Neural progenitor cell (in vitro differentiated cells): ENCODE measurements at regions not wholly inside any gene's neighbourhood (a gene's known extent, or its start where the extent isn't known, plus 50 kb on each side); places are given as distances from the start of the nearest gene placed in this dataset.

Source experiments
- DNase-seq: peaks from one replicate; pipeline ENCODE4 v3.0.0-alpha.2; 2016; ENCODE audit warnings: low spot score
- H2AFZ ChIP-seq: fragments of 200-600 bp; sonication (generic); replicated peaks from 2 replicates; pipeline ENCODE4 v1.6.1; 2016; ENCODE audit warnings: antibody characterized with exemption
- H3F3A ChIP-seq: fragments of 200-600 bp; sonication (generic); 2 replicates; pipeline ENCODE4 v1.6.1; 2016; ENCODE audit warnings: antibody characterized with exemption, low read depth
- H3K27ac ChIP-seq: fragments of 200-600 bp; sonication (generic); 2 replicates; pipeline ENCODE4 v1.5.1; 2016; ENCODE audit warnings: mild to moderate bottlenecking
- H3K27me3 ChIP-seq: fragments of 200-600 bp; sonication (generic); 2 replicates; pipeline ENCODE4 v1.6.1; 2016; ENCODE audit warnings: mild to moderate bottlenecking, moderate library complexity
- H3K36me3 ChIP-seq: fragments of 200-600 bp; sonication (generic); 2 replicates; pipeline ENCODE4 v1.5.1; 2016
- H3K4me1 ChIP-seq: fragments of 200-600 bp; sonication (generic); 2 replicates; pipeline ENCODE4 v1.6.1; 2016; ENCODE audit warnings: mixed run types
- H3K4me2 ChIP-seq: fragments of 200-600 bp; sonication (generic); 2 replicates; pipeline ENCODE4 v1.6.1; 2016
- H3K4me3 ChIP-seq: fragments of 200-600 bp; sonication (generic); 2 replicates; pipeline ENCODE4 v1.5.1; 2016
- H3K79me2 ChIP-seq: fragments of 200-600 bp; sonication (generic); 2 replicates; pipeline ENCODE4 v1.6.1; 2016; ENCODE audit warnings: low read depth
- H3K9ac ChIP-seq: fragments of 200-600 bp; sonication (generic); 2 replicates; pipeline ENCODE4 v1.6.1; 2016
- H3K9me3 ChIP-seq: fragments of 200-600 bp; sonication (generic); 2 replicates; pipeline ENCODE4 v1.5.1; 2016; ENCODE audit warnings: low read depth
- H4K20me1 ChIP-seq: fragments of 200-600 bp; sonication (generic); 2 replicates; pipeline ENCODE4 v1.6.1; 2016; ENCODE audit warnings: low read depth
- H3K27ac Mint-ChIP-seq: 3 replicates; pipeline ENCODE4 v1.8.0; 2021; ENCODE audit warnings: mixed read lengths
- H3K27me3 Mint-ChIP-seq: 2 replicates; pipeline ENCODE4 v1.8.0; 2022; ENCODE audit warnings: low read depth, mild to moderate bottlenecking, inconsistent platforms, moderate library complexity, mixed read lengths; ENCODE audit not compliant: insufficient read depth
- H3K36me3 Mint-ChIP-seq: 3 replicates; pipeline ENCODE4 v1.8.0; 2021; ENCODE audit warnings: mixed read lengths
- H3K4me1 Mint-ChIP-seq: 3 replicates; pipeline ENCODE4 v1.8.0; 2021; ENCODE audit warnings: mixed read lengths
- H3K4me3 Mint-ChIP-seq: 3 replicates; pipeline ENCODE4 v1.8.0; 2021; ENCODE audit warnings: mild to moderate bottlenecking, moderate library complexity, mixed read lengths
- H3K9me3 Mint-ChIP-seq: 3 replicates; pipeline ENCODE4 v1.8.0; 2020; ENCODE audit warnings: mixed read lengths
- CTCF ChIP-seq: fragments of 200-600 bp; sonication (generic); IDR thresholded peaks from 2 replicates; pipeline ENCODE4 v1.5.1; 2017; ENCODE audit warnings: antibody characterized with exemption, mild to moderate bottlenecking
- EZH2 ChIP-seq: fragments of 200-600 bp; sonication (generic); IDR thresholded peaks from 2 replicates; pipeline ENCODE4 v1.6.1; 2017; ENCODE audit warnings: antibody characterized with exemption, mild to moderate bottlenecking, moderate library complexity
- EZH2phosphoT487 ChIP-seq: fragments of 200-600 bp; sonication (generic); IDR thresholded peaks from 2 replicates; pipeline ENCODE4 v1.6.1; 2017; ENCODE audit warnings: antibody characterized with exemption

DNA sequence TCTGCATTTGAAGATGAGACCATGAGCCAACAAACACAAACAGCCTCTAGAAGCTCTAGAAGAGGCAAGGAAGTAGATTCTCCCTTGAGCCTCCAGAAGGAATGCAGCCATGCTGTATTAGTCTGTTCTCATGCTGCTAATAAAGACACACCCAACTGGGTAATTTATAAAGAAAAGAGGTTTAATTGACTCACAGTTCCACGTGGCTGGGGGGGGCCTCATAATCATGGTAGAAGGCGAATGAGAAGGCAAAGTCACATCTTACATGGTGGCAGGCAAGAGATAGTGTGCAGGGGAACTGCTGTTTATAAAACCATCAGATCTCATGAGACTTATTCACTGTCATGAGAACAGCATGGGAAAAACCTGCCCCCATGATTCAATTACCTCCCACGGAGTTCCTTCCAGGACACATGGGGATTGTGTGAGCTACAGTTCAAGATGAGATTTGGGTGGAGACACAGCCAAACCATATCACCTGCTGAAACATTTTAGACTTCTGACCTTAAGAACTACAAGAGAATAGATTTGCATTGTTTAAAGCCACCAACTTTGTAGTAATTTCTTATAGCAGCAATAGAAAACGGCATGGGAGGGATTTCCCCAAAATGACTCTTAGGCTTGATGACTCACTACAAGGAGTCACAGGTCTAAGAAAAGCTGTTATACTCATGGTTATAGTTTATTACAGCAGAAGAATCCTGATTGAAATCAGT lies 284.4 kb upstream of the SFRP2 start:
- H3K4me3 Mint-ChIP-seq, result no peak overlapping the region
- Histone ChIP-seq H3K4me1 (no peaks in the 10 kb centered on the region), H3K9ac (no peak overlapping the region), H2AFZ (no peak overlapping the region), H3K4me2 (no peak overlapping the region), H3K9me3 (no peaks in the 10 kb centered on the region), H3K4me3 (no peak overlapping the region), H3K27me3 (no peaks in the 10 kb centered on the region), H4K20me1 (no peaks in the 10 kb centered on the region), H3F3A (no peaks in the 10 kb centered on the region), H3K27ac (no peak overlapping the region), H3K79me2 (no peaks in the 10 kb centered on the region), H3K36me3 (no peaks in the 10 kb centered on the region)
- no peak for TF ChIP-seq EZH2phosphoT487
- no peak for TF ChIP-seq CTCF
- TF ChIP-seq EZH2, result no peak
- H3K27me3 Mint-ChIP-seq, result no peaks in the 10 kb centered on the region
- DNase-seq, result no peak
- no peaks in the 10 kb centered on the region for H3K4me1 Mint-ChIP-seq
- no peaks in the 10 kb centered on the region for H3K9me3 Mint-ChIP-seq
- no peaks in the 10 kb centered on the region for H3K36me3 Mint-ChIP-seq
- no peak overlapping the region for H3K27ac Mint-ChIP-seq

GRCh38 chr4:154067786-154068185 lies 278.9 kb upstream of the SFRP2 start:
- Mint-ChIP-seq H3K4me1 (no peaks in the 10 kb centered on the region), H3K27me3 (no peaks in the 10 kb centered on the region), H3K9me3 (peaks cover 23% of the 10 kb centered on the region), H3K4me3 (no peak overlapping the region), H3K36me3 (peaks cover 4% of the 10 kb centered on the region), H3K27ac (no peak overlapping the region)
- no peak for DNase-seq
- no peak overlapping the region for H3K4me3 ChIP-seq
- H2AFZ ChIP-seq, result no peak overlapping the region
- TF ChIP-seq EZH2, result no peak
- TF ChIP-seq EZH2phosphoT487, result no peak
- TF ChIP-seq CTCF, result no peak
- no peaks in the 10 kb centered on the region for H3K79me2 ChIP-seq
- peaks cover 7% of the 10 kb centered on the region for H3K9me3 ChIP-seq
- H3F3A ChIP-seq, result no peaks in the 10 kb centered on the region
- H3K27ac ChIP-seq, result no peak overlapping the region
- no peak overlapping the region for H3K9ac ChIP-seq
- no peaks in the 10 kb centered on the region for H3K36me3 ChIP-seq
- H3K4me2 ChIP-seq, result no peak overlapping the region
- no peaks in the 10 kb centered on the region for H3K4me1 ChIP-seq
- no peaks in the 10 kb centered on the region for H4K20me1 ChIP-seq
- H3K27me3 ChIP-seq, result no peaks in the 10 kb centered on the region

DNA sequence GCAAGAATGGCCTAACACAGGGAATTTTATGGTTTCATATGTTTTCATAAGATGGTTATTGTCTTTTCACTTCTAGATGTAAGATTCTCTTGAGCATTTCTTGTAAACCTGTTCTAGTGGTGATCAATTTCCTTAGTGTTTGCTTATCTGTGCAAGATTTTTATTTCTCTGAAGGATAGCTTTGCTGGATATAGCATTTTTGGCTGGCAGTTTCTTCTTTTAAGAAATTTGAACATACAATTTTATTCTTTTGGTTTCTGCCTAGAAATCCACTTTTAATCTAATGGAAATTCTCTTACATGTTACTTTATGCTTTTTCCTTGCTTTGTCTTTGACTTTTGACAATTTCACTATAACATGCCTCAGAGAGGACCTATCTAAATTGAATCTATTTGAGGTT lies 276.5 kb upstream of the SFRP2 start:
- DNase-seq, result no peak
- Mint-ChIP-seq H3K4me3 (no peak overlapping the region), H3K36me3 (peaks cover 4% of the 10 kb centered on the region), H3K4me1 (no peaks in the 10 kb centered on the region), H3K9me3 (peaks cover 23% of the 10 kb centered on the region), H3K27ac (no peak overlapping the region), H3K27me3 (no peaks in the 10 kb centered on the region)
- no peaks in the 10 kb centered on the region for H3K36me3 ChIP-seq
- no peak for TF ChIP-seq EZH2phosphoT487
- no peak for TF ChIP-seq CTCF
- no peak for TF ChIP-seq EZH2
- H3K79me2 ChIP-seq, result no peaks in the 10 kb centered on the region
- H3K27ac ChIP-seq, result no peak overlapping the region
- H3K9ac ChIP-seq, result no peak overlapping the region
- H4K20me1 ChIP-seq, result no peaks in the 10 kb centered on the region
- H3K4me1 ChIP-seq, result no peaks in the 10 kb centered on the region
- H3K4me2 ChIP-seq, result no peak overlapping the region
- H3K4me3 ChIP-seq, result no peak overlapping the region
- peaks cover 7% of the 10 kb centered on the region for H3K9me3 ChIP-seq
- no peaks in the 10 kb centered on the region for H3F3A ChIP-seq
- H2AFZ ChIP-seq, result no peak overlapping the region
- H3K27me3 ChIP-seq, result no peaks in the 10 kb centered on the region
